GM19372 (cell line): ENCODE measurements at regions not wholly inside any gene's neighbourhood (a gene's known extent, or its start where the extent isn't known, plus 50 kb on each side); places are given as distances from the start of the nearest gene placed in this dataset.

Experiments
- ATAC-seq: cut with Tn5 transposase; IDR thresholded peaks from one replicate; pipeline ENCODE4 v1.9.1; 2021; ENCODE audit warnings: mild to moderate bottlenecking, low read depth, moderate library complexity; ENCODE audit not compliant: unreplicated experiment

- no peak for ATAC-seq
Measured at GRCh38 chr10:7028809-7029166, 382.0 kb downstream of the SFMBT2 start.

GRCh38 chr10:7027913-7028808, 382.7 kb downstream of the SFMBT2 start:
- ATAC-seq = no peak

- no peak for ATAC-seq
Measured at GRCh38 chr10:7027237-7027912, 383.5 kb downstream of the SFMBT2 start.

GRCh38 chr10:7026818-7027217, 384.0 kb downstream of the SFMBT2 start:
- ATAC-seq = no peak

- ATAC-seq = no peak
Measured at GRCh38 chr10:7025296-7025695, 385.5 kb downstream of the SFMBT2 start.

GRCh38 chr10:7015457-7015856, 395.4 kb downstream of the SFMBT2 start:
- ATAC-seq = no peak

GRCh38 chr10:7014721-7015120, 396.1 kb downstream of the SFMBT2 start:
- no peak for ATAC-seq

- no peak for ATAC-seq
Measured at GRCh38 chr10:7011994-7012393, 398.8 kb downstream of the SFMBT2 start.

- ATAC-seq = no peak
Measured at GRCh38 chr10:7008645-7009044, 402.2 kb downstream of the SFMBT2 start.

GRCh38 chr10:7007600-7008190, 403.1 kb downstream of the SFMBT2 start:
- ATAC-seq = no peak

- no peak for ATAC-seq
Measured at GRCh38 chr10:7006566-7006965, 404.3 kb downstream of the SFMBT2 start.

- no peak for ATAC-seq
Measured at GRCh38 chr10:7003831-7004395, 406.9 kb downstream of the SFMBT2 start.

GRCh38 chr10:7000061-7000460, 410.8 kb downstream of the SFMBT2 start:
- no peak for ATAC-seq

GRCh38 chr10:6999232-6999925, 411.5 kb downstream of the SFMBT2 start:
- ATAC-seq = no peak

- ATAC-seq = no peak
Measured at GRCh38 chr10:6997509-6997908, 413.3 kb downstream of the SFMBT2 start.

GRCh38 chr10:6996431-6996830, 414.4 kb downstream of the SFMBT2 start:
- ATAC-seq = no peak

GRCh38 chr10:6995831-6996230, 415.0 kb downstream of the SFMBT2 start:
- no peak for ATAC-seq

GRCh38 chr10:6995341-6995740, 415.3 kb upstream of the PRKCQ start:
- ATAC-seq = no peak

GRCh38 chr10:6990891-6991290, 410.8 kb upstream of the PRKCQ start:
- ATAC-seq = no peak

- ATAC-seq = no peak
Measured at GRCh38 chr10:6988654-6989053, 408.6 kb upstream of the PRKCQ start.

GRCh38 chr10:6987536-6987945, 407.5 kb upstream of the PRKCQ start:
- ATAC-seq = no peak
